ENCODE measurements at regions not wholly inside any gene's neighbourhood (a gene's known extent, or its start where the extent isn't known, plus 50 kb on each side); places are given as distances from the start of the nearest gene placed in this dataset.
"Not testable (repeated sequence)": the region's sequence is repeated elsewhere in the genome, so short reads cannot be mapped to it uniquely, and the experiment has no call there.

GRCh38 chr17:22300177-22300576 is 607.9 kb downstream of the KCNJ18 start:
- peaks cover 12% of the 10 kb centered on the region for H3K9me3 ChIP-seq (ENCODE audit: control insufficient read depth, insufficient read depth, low read length)
- no peak overlapping the region for H3K9ac ChIP-seq (ENCODE audit: low read depth, low read length)
- H3K27me3 ChIP-seq (ENCODE audit: control insufficient read depth, insufficient read depth, low read length), result no peaks in the 10 kb centered on the region
- H3K36me3 ChIP-seq (ENCODE audit: control insufficient read depth, insufficient read depth, low read length), result no peaks in the 10 kb centered on the region
- H3K4me1 ChIP-seq (ENCODE audit: control insufficient read depth, insufficient read depth, low read length), result no peaks in the 10 kb centered on the region
- no peak overlapping the region for H3K4me3 ChIP-seq (ENCODE audit: low read depth, low read length)

GRCh38 chr17:22300731-22301352 is 608.5 kb downstream of the KCNJ18 start:
- no peaks in the 10 kb centered on the region for H3K27me3 ChIP-seq (ENCODE audit: control insufficient read depth, insufficient read depth, low read length)
- H3K36me3 ChIP-seq (ENCODE audit: control insufficient read depth, insufficient read depth, low read length), result no peaks in the 10 kb centered on the region
- no peak overlapping the region for H3K9ac ChIP-seq (ENCODE audit: low read depth, low read length)
- H3K4me3 ChIP-seq (ENCODE audit: low read depth, low read length), result no peak overlapping the region
- peaks cover 12% of the 10 kb centered on the region for H3K9me3 ChIP-seq (ENCODE audit: control insufficient read depth, insufficient read depth, low read length)
- no peaks in the 10 kb centered on the region for H3K4me1 ChIP-seq (ENCODE audit: control insufficient read depth, insufficient read depth, low read length)

- H3K9ac ChIP-seq (ENCODE audit: low read depth, low read length), result no peak overlapping the region
- H3K36me3 ChIP-seq (ENCODE audit: control insufficient read depth, insufficient read depth, low read length), result no peaks in the 10 kb centered on the region
- H3K4me3 ChIP-seq (ENCODE audit: low read depth, low read length), result no peak overlapping the region
- H3K9me3 ChIP-seq (ENCODE audit: control insufficient read depth, insufficient read depth, low read length), result peaks cover 12% of the 10 kb centered on the region
- no peaks in the 10 kb centered on the region for H3K27me3 ChIP-seq (ENCODE audit: control insufficient read depth, insufficient read depth, low read length)
- no peaks in the 10 kb centered on the region for H3K4me1 ChIP-seq (ENCODE audit: control insufficient read depth, insufficient read depth, low read length)
These were observed 609.0 kb downstream of the KCNJ18 start for GRCh38 chr17:22301353-22301745.

GRCh38 chr17:22303096-22303495 is 610.8 kb downstream of the KCNJ18 start:
- Histone ChIP-seq H3K4me1 (ENCODE audit: control insufficient read depth, insufficient read depth, low read length) (no peaks in the 10 kb centered on the region), H3K9ac (ENCODE audit: low read depth, low read length) (no peak overlapping the region), H3K9me3 (ENCODE audit: control insufficient read depth, insufficient read depth, low read length) (peaks cover 12% of the 10 kb centered on the region), H3K4me3 (ENCODE audit: low read depth, low read length) (no peak overlapping the region), H3K27me3 (ENCODE audit: control insufficient read depth, insufficient read depth, low read length) (no peaks in the 10 kb centered on the region), H3K36me3 (ENCODE audit: control insufficient read depth, insufficient read depth, low read length) (no peaks in the 10 kb centered on the region)

- H3K4me3 ChIP-seq (ENCODE audit: low read depth, low read length), result no peak overlapping the region
- peaks cover 12% of the 10 kb centered on the region for H3K9me3 ChIP-seq (ENCODE audit: control insufficient read depth, insufficient read depth, low read length)
- no peaks in the 10 kb centered on the region for H3K4me1 ChIP-seq (ENCODE audit: control insufficient read depth, insufficient read depth, low read length)
- no peak overlapping the region for H3K9ac ChIP-seq (ENCODE audit: low read depth, low read length)
- no peaks in the 10 kb centered on the region for H3K27me3 ChIP-seq (ENCODE audit: control insufficient read depth, insufficient read depth, low read length)
- no peaks in the 10 kb centered on the region for H3K36me3 ChIP-seq (ENCODE audit: control insufficient read depth, insufficient read depth, low read length)
These were observed 611.5 kb downstream of the KCNJ18 start for GRCh38 chr17:22303865-22304264.

- Histone ChIP-seq H3K27me3 (ENCODE audit: control insufficient read depth, insufficient read depth, low read length) (no peaks in the 10 kb centered on the region), H3K36me3 (ENCODE audit: control insufficient read depth, insufficient read depth, low read length) (no peaks in the 10 kb centered on the region), H3K4me3 (ENCODE audit: low read depth, low read length) (no peak overlapping the region), H3K4me1 (ENCODE audit: control insufficient read depth, insufficient read depth, low read length) (no peaks in the 10 kb centered on the region), H3K9me3 (ENCODE audit: control insufficient read depth, insufficient read depth, low read length) (peaks cover 9% of the 10 kb centered on the region), H3K9ac (ENCODE audit: low read depth, low read length) (no peak overlapping the region)
These were observed 612.5 kb downstream of the KCNJ18 start for GRCh38 chr17:22304667-22305303.

- Histone ChIP-seq H3K4me1 (ENCODE audit: control insufficient read depth, insufficient read depth, low read length) (no peaks in the 10 kb centered on the region), H3K9me3 (ENCODE audit: control insufficient read depth, insufficient read depth, low read length) (peaks cover 3% of the 10 kb centered on the region), H3K4me3 (ENCODE audit: low read depth, low read length) (no peak overlapping the region), H3K9ac (ENCODE audit: low read depth, low read length) (no peak overlapping the region), H3K27me3 (ENCODE audit: control insufficient read depth, insufficient read depth, low read length) (no peaks in the 10 kb centered on the region), H3K36me3 (ENCODE audit: control insufficient read depth, insufficient read depth, low read length) (no peaks in the 10 kb centered on the region)
These were observed 613.2 kb downstream of the KCNJ18 start for GRCh38 chr17:22305356-22306071.

GRCh38 chr17:22310292-22310691 is 618.0 kb downstream of the KCNJ18 start:
- H3K27me3 ChIP-seq (ENCODE audit: control insufficient read depth, insufficient read depth, low read length); H3K36me3 ChIP-seq (ENCODE audit: control insufficient read depth, insufficient read depth, low read length); H3K9ac ChIP-seq (ENCODE audit: low read depth, low read length); H3K9me3 ChIP-seq (ENCODE audit: control insufficient read depth, insufficient read depth, low read length); H3K4me3 ChIP-seq (ENCODE audit: low read depth, low read length); H3K4me1 ChIP-seq (ENCODE audit: control insufficient read depth, insufficient read depth, low read length): not testable (repeated sequence)

- Histone ChIP-seq H3K36me3 (ENCODE audit: control insufficient read depth, insufficient read depth, low read length) (no peaks in the 10 kb centered on the region), H3K4me3 (ENCODE audit: low read depth, low read length) (no peak overlapping the region), H3K4me1 (ENCODE audit: control insufficient read depth, insufficient read depth, low read length) (no peaks in the 10 kb centered on the region), H3K27me3 (ENCODE audit: control insufficient read depth, insufficient read depth, low read length) (no peaks in the 10 kb centered on the region), H3K9me3 (ENCODE audit: control insufficient read depth, insufficient read depth, low read length) (no peaks in the 10 kb centered on the region), H3K9ac (ENCODE audit: low read depth, low read length) (no peak overlapping the region)
These were observed 618.7 kb downstream of the KCNJ18 start for GRCh38 chr17:22310717-22311686.

- not testable (repeated sequence) for H3K4me1 ChIP-seq (ENCODE audit: control insufficient read depth, insufficient read depth, low read length); H3K36me3 ChIP-seq (ENCODE audit: control insufficient read depth, insufficient read depth, low read length); H3K9ac ChIP-seq (ENCODE audit: low read depth, low read length); H3K9me3 ChIP-seq (ENCODE audit: control insufficient read depth, insufficient read depth, low read length); H3K27me3 ChIP-seq (ENCODE audit: control insufficient read depth, insufficient read depth, low read length); H3K4me3 ChIP-seq (ENCODE audit: low read depth, low read length)
These were observed 628.7 kb downstream of the KCNJ18 start for GRCh38 chr17:22321001-22321400.

- not testable (repeated sequence) for H3K9me3 ChIP-seq (ENCODE audit: control insufficient read depth, insufficient read depth, low read length); H3K4me1 ChIP-seq (ENCODE audit: control insufficient read depth, insufficient read depth, low read length); H3K9ac ChIP-seq (ENCODE audit: low read depth, low read length); H3K27me3 ChIP-seq (ENCODE audit: control insufficient read depth, insufficient read depth, low read length); H3K36me3 ChIP-seq (ENCODE audit: control insufficient read depth, insufficient read depth, low read length); H3K4me3 ChIP-seq (ENCODE audit: low read depth, low read length)
These were observed 630.7 kb downstream of the KCNJ18 start for GRCh38 chr17:22322893-22323550.

Measured in iPS-15b (cell line).